T-helper 1 cell treated with Interleukin-12 subunit alpha and Interleukin-12 subunit beta and Interleukin-4 antibody, amounts not matched to agents 30 μg/mL and 1 μg/mL, for 36 hours (primary cell): ENCODE measurements at regions not wholly inside any gene's neighbourhood (a gene's known extent, or its start where the extent isn't known, plus 50 kb on each side); places are given as distances from the start of the nearest gene placed in this dataset.

Source experiments
- H3K27ac Mint-ChIP-seq: one replicate; pipeline ENCODE4 v1.8.0; 2021; ENCODE audit warnings: mild to moderate bottlenecking, mixed read lengths
- H3K27me3 Mint-ChIP-seq: one replicate; pipeline ENCODE4 v1.8.0; 2021; ENCODE audit warnings: low read depth, mixed read lengths
- H3K36me3 Mint-ChIP-seq: one replicate; pipeline ENCODE4 v1.8.0; 2021; ENCODE audit warnings: low read depth, mixed read lengths
- H3K4me1 Mint-ChIP-seq: one replicate; pipeline ENCODE4 v1.8.0; 2021; ENCODE audit warnings: low read depth, mixed read lengths
- H3K4me3 Mint-ChIP-seq: one replicate; pipeline ENCODE4 v1.8.0; 2021; ENCODE audit warnings: mild to moderate bottlenecking, moderate library complexity, mixed read lengths
- H3K9me3 Mint-ChIP-seq: one replicate; pipeline ENCODE4 v1.8.0; 2021; ENCODE audit warnings: mixed read lengths

GRCh38 chr7:125481323-125481722 lies 551.7 kb upstream of the POT1 start:
- no peak overlapping the region for H3K27ac Mint-ChIP-seq
- no peaks in the 10 kb centered on the region for H3K27me3 Mint-ChIP-seq
- H3K4me1 Mint-ChIP-seq, result no peaks in the 10 kb centered on the region
- no peak overlapping the region for H3K4me3 Mint-ChIP-seq
- peaks cover 3% of the 10 kb centered on the region for H3K9me3 Mint-ChIP-seq
- no peaks in the 10 kb centered on the region for H3K36me3 Mint-ChIP-seq

- H3K27me3 Mint-ChIP-seq, result no peaks in the 10 kb centered on the region
- H3K4me1 Mint-ChIP-seq, result no peaks in the 10 kb centered on the region
- H3K36me3 Mint-ChIP-seq, result no peaks in the 10 kb centered on the region
Measured at GRCh38 chr7:125480762-125481161, 551.1 kb upstream of the POT1 start.

GRCh38 chr7:125468855-125469174 lies 539.2 kb upstream of the POT1 start:
- Mint-ChIP-seq H3K27ac (no peak overlapping the region), H3K4me1 (no peaks in the 10 kb centered on the region), H3K27me3 (no peaks in the 10 kb centered on the region), H3K4me3 (no peak overlapping the region), H3K9me3 (peaks cover under 1% of the 10 kb centered on the region), H3K36me3 (no peaks in the 10 kb centered on the region)

More at GRCh38 chr7:125480762-125481161, 551.1 kb upstream of the POT1 start:
- H3K27ac Mint-ChIP-seq, result no peak overlapping the region
- H3K9me3 Mint-ChIP-seq, result peaks cover 3% of the 10 kb centered on the region
- no peak overlapping the region for H3K4me3 Mint-ChIP-seq

GRCh38 chr7:125467996-125468854 lies 538.6 kb upstream of the POT1 start:
- Mint-ChIP-seq H3K4me3 (no peak overlapping the region), H3K9me3 (peaks cover 4% of the 10 kb centered on the region), H3K36me3 (no peaks in the 10 kb centered on the region), H3K27ac (no peak overlapping the region), H3K27me3 (no peaks in the 10 kb centered on the region), H3K4me1 (no peaks in the 10 kb centered on the region)

GRCh38 chr7:125465527-125465926 lies 535.9 kb upstream of the POT1 start:
- peaks cover 4% of the 10 kb centered on the region for H3K9me3 Mint-ChIP-seq
- H3K27ac Mint-ChIP-seq, result no peak overlapping the region
- H3K36me3 Mint-ChIP-seq, result no peaks in the 10 kb centered on the region
- no peaks in the 10 kb centered on the region for H3K27me3 Mint-ChIP-seq
- no peak overlapping the region for H3K4me3 Mint-ChIP-seq
- H3K4me1 Mint-ChIP-seq, result no peaks in the 10 kb centered on the region

GRCh38 chr7:125462615-125463014 lies 533.0 kb upstream of the POT1 start:
- Mint-ChIP-seq H3K27ac (no peak overlapping the region), H3K27me3 (no peaks in the 10 kb centered on the region), H3K4me1 (no peaks in the 10 kb centered on the region), H3K36me3 (no peaks in the 10 kb centered on the region), H3K9me3 (peaks cover 18% of the 10 kb centered on the region), H3K4me3 (no peak overlapping the region)

- H3K27ac Mint-ChIP-seq, result no peak overlapping the region
- no peaks in the 10 kb centered on the region for H3K4me1 Mint-ChIP-seq
- no peaks in the 10 kb centered on the region for H3K27me3 Mint-ChIP-seq
- H3K9me3 Mint-ChIP-seq, result peaks cover 26% of the 10 kb centered on the region
- H3K4me3 Mint-ChIP-seq, result no peak overlapping the region
- no peaks in the 10 kb centered on the region for H3K36me3 Mint-ChIP-seq
Measured at GRCh38 chr7:125459038-125459437, 529.4 kb upstream of the POT1 start.

GRCh38 chr7:125450749-125451148 lies 521.1 kb upstream of the POT1 start:
- Mint-ChIP-seq H3K9me3 (no peaks in the 10 kb centered on the region), H3K27ac (no peak overlapping the region), H3K36me3 (no peaks in the 10 kb centered on the region), H3K4me3 (no peak overlapping the region), H3K4me1 (no peaks in the 10 kb centered on the region), H3K27me3 (no peaks in the 10 kb centered on the region)

- Mint-ChIP-seq H3K4me1 (no peaks in the 10 kb centered on the region), H3K9me3 (no peaks in the 10 kb centered on the region), H3K27me3 (no peaks in the 10 kb centered on the region), H3K36me3 (no peaks in the 10 kb centered on the region), H3K27ac (no peak overlapping the region), H3K4me3 (no peak overlapping the region)
Measured at GRCh38 chr7:125445836-125446235, 516.2 kb upstream of the POT1 start.

GRCh38 chr7:125444864-125445263 lies 515.2 kb upstream of the POT1 start:
- no peaks in the 10 kb centered on the region for H3K4me1 Mint-ChIP-seq

GRCh38 chr7:125436220-125436619 lies 506.6 kb upstream of the POT1 start:
- Mint-ChIP-seq H3K4me3 (no peak overlapping the region), H3K9me3 (peaks cover 4% of the 10 kb centered on the region), H3K4me1 (no peaks in the 10 kb centered on the region), H3K27ac (no peak overlapping the region), H3K36me3 (no peaks in the 10 kb centered on the region), H3K27me3 (no peaks in the 10 kb centered on the region)

More at GRCh38 chr7:125444864-125445263, 515.2 kb upstream of the POT1 start:
- no peak overlapping the region for H3K4me3 Mint-ChIP-seq
- no peaks in the 10 kb centered on the region for H3K27me3 Mint-ChIP-seq
- no peak overlapping the region for H3K27ac Mint-ChIP-seq
- H3K36me3 Mint-ChIP-seq, result no peaks in the 10 kb centered on the region
- no peaks in the 10 kb centered on the region for H3K9me3 Mint-ChIP-seq

GRCh38 chr7:125431349-125431748 lies 501.7 kb upstream of the POT1 start:
- Mint-ChIP-seq H3K9me3 (peaks cover 4% of the 10 kb centered on the region), H3K36me3 (peaks cover 1% of the 10 kb centered on the region), H3K27ac (no peak overlapping the region), H3K4me1 (no peaks in the 10 kb centered on the region), H3K27me3 (no peaks in the 10 kb centered on the region), H3K4me3 (no peak overlapping the region)

GRCh38 chr7:125430013-125430412 lies 500.4 kb upstream of the POT1 start:
- Mint-ChIP-seq H3K9me3 (no peaks in the 10 kb centered on the region), H3K27me3 (no peaks in the 10 kb centered on the region), H3K4me3 (no peak overlapping the region), H3K36me3 (peaks cover 1% of the 10 kb centered on the region), H3K4me1 (peaks cover 2% of the 10 kb centered on the region), H3K27ac (no peak overlapping the region)

- Mint-ChIP-seq H3K36me3 (peaks cover 1% of the 10 kb centered on the region), H3K27me3 (no peaks in the 10 kb centered on the region)
Measured at GRCh38 chr7:125427676-125428075, 498.1 kb upstream of the POT1 start.

GRCh38 chr7:125425506-125425905 lies 495.9 kb upstream of the POT1 start:
- Mint-ChIP-seq H3K9me3 (peaks cover 21% of the 10 kb centered on the region), H3K4me3 (no peak overlapping the region), H3K27ac (no peak overlapping the region), H3K4me1 (peaks cover 29% of the 10 kb centered on the region), H3K27me3 (no peaks in the 10 kb centered on the region), H3K36me3 (peaks cover 14% of the 10 kb centered on the region)

More at GRCh38 chr7:125427676-125428075, 498.1 kb upstream of the POT1 start:
- Mint-ChIP-seq H3K9me3 (peaks cover 4% of the 10 kb centered on the region), H3K27ac (no peak overlapping the region), H3K4me1 (peaks cover 17% of the 10 kb centered on the region), H3K4me3 (no peak overlapping the region)
